ENCODE measurements at regions not wholly inside any gene's neighbourhood (a gene's known extent, or its start where the extent isn't known, plus 50 kb on each side); places are given as distances from the start of the nearest gene placed in this dataset.

DNA sequence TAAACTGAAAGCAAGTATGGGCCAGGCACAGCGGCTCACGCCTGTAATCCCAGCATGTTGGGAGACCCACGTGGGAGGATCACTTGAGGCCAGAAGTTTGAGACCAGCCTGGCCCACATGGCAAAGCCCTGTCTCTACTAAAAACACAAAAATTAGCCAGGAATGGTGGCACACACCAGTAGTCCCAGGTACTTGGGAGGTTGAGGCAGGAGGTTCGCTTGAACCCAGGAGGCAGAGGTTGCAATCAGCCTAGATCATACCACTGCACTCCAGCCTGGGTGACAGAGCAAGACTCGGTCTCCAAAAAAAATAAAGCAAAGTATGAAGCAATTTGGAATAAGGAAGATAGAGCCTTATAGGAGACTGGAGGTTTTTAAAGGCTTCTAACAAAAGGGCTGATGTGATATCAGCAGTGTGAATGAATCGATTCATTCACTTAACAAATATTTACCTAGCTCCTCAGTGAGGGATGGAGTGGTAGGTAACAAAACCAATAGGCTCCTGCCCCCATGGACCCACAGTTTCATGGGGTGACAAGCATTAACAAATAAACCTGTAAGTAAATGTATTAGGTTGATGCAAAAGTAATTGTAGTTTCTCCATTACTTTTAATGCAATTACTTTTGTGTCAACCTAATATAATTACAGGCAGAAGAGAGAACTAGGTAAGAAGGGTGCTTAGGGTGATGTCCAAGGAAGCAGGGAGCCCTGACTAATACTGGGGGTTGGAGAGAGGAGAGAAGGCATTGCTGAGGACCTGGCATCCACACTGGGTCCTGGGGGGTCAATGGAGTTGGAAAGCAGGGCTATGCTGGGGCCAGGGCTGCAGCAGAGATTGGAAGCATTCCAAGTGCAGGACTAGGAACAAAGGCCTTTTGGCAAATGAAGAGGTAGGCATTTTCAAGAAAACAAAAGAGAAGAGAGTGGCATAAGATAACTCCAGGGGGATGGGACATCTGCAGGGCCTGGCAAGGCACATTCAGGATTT, 195.4 kb upstream of the ARL4C start:
- Mint-ChIP-seq H3K27me3 (peaks cover 45% of the 10 kb centered on the region), H3K4me3 (no peak overlapping the region), H3K36me3 (ENCODE audit: low read depth) (no peaks in the 10 kb centered on the region), H3K27ac (no peak overlapping the region), H3K4me1 (no peaks in the 10 kb centered on the region)
- ATAC-seq (no peak), DNase-seq (no peak)
- H3K9me3 ChIP-seq (ENCODE audit: control insufficient read depth, low read length, poor library complexity, severe bottlenecking) = no peaks in the 10 kb centered on the region

- Mint-ChIP-seq H3K4me3 (no peak overlapping the region), H3K27me3 (peaks cover 53% of the 10 kb centered on the region)
Measured at GRCh38 chr2:234691214-234691575, 194.3 kb upstream of the ARL4C start.

DNA sequence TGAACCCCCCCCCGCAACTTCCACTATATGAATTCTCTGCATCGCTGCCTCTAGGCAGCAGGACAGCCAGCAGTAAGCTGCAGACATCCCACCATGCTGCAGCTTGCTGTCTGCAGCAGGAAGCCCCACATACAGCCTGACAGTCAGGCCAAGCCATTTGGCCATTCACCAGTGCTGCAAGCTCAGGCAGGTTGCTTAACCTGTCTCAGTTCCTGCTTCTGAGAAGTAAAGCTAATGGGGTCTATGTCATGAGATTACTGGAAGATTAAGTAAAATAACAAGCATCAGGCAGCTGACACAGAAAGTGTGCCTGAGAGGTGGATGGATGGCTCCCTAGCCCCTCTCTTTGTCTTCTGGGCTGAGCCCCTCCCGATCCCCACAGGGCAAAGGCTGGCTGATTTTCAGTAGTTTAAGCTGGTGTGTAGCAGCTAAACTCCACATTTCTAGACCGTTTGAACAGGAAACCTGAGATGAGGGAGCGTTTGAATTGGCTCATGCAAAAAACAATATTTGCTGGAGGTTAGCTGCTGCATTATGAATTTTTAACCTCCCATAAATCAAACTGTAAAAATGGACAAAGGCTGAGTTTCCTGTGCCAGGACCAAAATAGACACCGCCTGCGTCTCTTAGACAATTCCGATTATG, 193.8 kb upstream of the ARL4C start:
- no peak for DNase-seq
- H3K27ac Mint-ChIP-seq = no peak overlapping the region
- no peaks in the 10 kb centered on the region for H3K36me3 Mint-ChIP-seq (ENCODE audit: low read depth)
- no peaks in the 10 kb centered on the region for H3K9me3 ChIP-seq (ENCODE audit: control insufficient read depth, low read length, poor library complexity, severe bottlenecking)
- no peaks in the 10 kb centered on the region for H3K4me1 Mint-ChIP-seq
- ATAC-seq = no peak
- no peak overlapping the region for H3K4me3 Mint-ChIP-seq
- H3K27me3 Mint-ChIP-seq = peaks cover 55% of the 10 kb centered on the region

More at GRCh38 chr2:234691214-234691575, 194.3 kb upstream of the ARL4C start:
- no peaks in the 10 kb centered on the region for H3K36me3 Mint-ChIP-seq (ENCODE audit: low read depth)
- H3K4me1 Mint-ChIP-seq = no peaks in the 10 kb centered on the region
- H3K27ac Mint-ChIP-seq = no peak overlapping the region
- no peak for ATAC-seq
- no peak for DNase-seq
- no peaks in the 10 kb centered on the region for H3K9me3 ChIP-seq (ENCODE audit: control insufficient read depth, low read length, poor library complexity, severe bottlenecking)

GRCh38 chr2:234689911-234690379, 193.1 kb upstream of the ARL4C start:
- Mint-ChIP-seq H3K36me3 (ENCODE audit: low read depth) (no peaks in the 10 kb centered on the region), H3K4me1 (no peaks in the 10 kb centered on the region), H3K27ac (no peak overlapping the region), H3K27me3 (peaks cover 53% of the 10 kb centered on the region), H3K4me3 (no peak overlapping the region)
- no peak for ATAC-seq
- no peak for DNase-seq
- H3K9me3 ChIP-seq (ENCODE audit: control insufficient read depth, low read length, poor library complexity, severe bottlenecking) = no peaks in the 10 kb centered on the region

- H3K27ac Mint-ChIP-seq = no peak overlapping the region
Measured at GRCh38 chr2:234687718-234688475, 191.0 kb upstream of the ARL4C start.

GRCh38 chr2:234686088-234686890, 189.4 kb upstream of the ARL4C start:
- Mint-ChIP-seq H3K4me1 (no peaks in the 10 kb centered on the region), H3K27ac (no peak overlapping the region), H3K27me3 (peaks cover 32% of the 10 kb centered on the region)

More at GRCh38 chr2:234687718-234688475, 191.0 kb upstream of the ARL4C start:
- Mint-ChIP-seq H3K4me1 (no peaks in the 10 kb centered on the region), H3K27me3 (peaks cover 41% of the 10 kb centered on the region), H3K4me3 (no peak overlapping the region), H3K36me3 (ENCODE audit: low read depth) (no peaks in the 10 kb centered on the region)
- ATAC-seq (no peak), DNase-seq (no peak)
- H3K9me3 ChIP-seq (ENCODE audit: control insufficient read depth, low read length, poor library complexity, severe bottlenecking) = no peaks in the 10 kb centered on the region

DNA sequence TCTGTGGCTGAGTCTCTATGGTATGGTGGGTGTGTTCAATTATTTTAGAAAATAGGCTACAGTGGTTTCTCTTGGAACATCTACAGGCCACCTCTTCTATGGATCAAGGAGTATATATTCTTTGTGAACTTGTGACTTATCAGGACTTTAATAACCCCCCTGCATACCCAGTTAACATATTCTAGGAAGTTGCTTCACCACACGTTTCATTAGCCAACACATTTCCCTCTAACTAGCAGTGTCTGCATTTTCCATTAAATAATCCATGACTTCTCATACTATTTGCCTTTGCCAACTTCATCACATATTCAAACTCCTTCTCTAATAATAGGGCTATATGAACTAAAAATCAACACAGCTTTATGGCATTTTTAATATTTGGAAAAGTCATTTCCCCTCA, 187.6 kb upstream of the ARL4C start:
- Mint-ChIP-seq H3K27me3 (peaks cover 18% of the 10 kb centered on the region), H3K27ac (no peak overlapping the region), H3K4me1 (no peaks in the 10 kb centered on the region), H3K36me3 (ENCODE audit: low read depth) (no peaks in the 10 kb centered on the region), H3K4me3 (no peak overlapping the region)
- ATAC-seq (no peak), DNase-seq (no peak)
- no peaks in the 10 kb centered on the region for H3K9me3 ChIP-seq (ENCODE audit: control insufficient read depth, low read length, poor library complexity, severe bottlenecking)

More at GRCh38 chr2:234686088-234686890, 189.4 kb upstream of the ARL4C start:
- no peak overlapping the region for H3K4me3 Mint-ChIP-seq
- no peaks in the 10 kb centered on the region for H3K9me3 ChIP-seq (ENCODE audit: control insufficient read depth, low read length, poor library complexity, severe bottlenecking)
- no peak for DNase-seq
- H3K36me3 Mint-ChIP-seq (ENCODE audit: low read depth) = no peaks in the 10 kb centered on the region
- no peak for ATAC-seq

- Mint-ChIP-seq H3K27ac (no peak overlapping the region), H3K27me3 (peaks cover 14% of the 10 kb centered on the region), H3K4me3 (no peak overlapping the region), H3K36me3 (ENCODE audit: low read depth) (no peaks in the 10 kb centered on the region), H3K4me1 (no peaks in the 10 kb centered on the region)
- no peaks in the 10 kb centered on the region for H3K9me3 ChIP-seq (ENCODE audit: control insufficient read depth, low read length, poor library complexity, severe bottlenecking)
- ATAC-seq (no peak), DNase-seq (no peak)
Measured at GRCh38 chr2:234683950-234684349, 187.1 kb upstream of the ARL4C start.

GRCh38 chr2:234682492-234683228, 185.8 kb upstream of the ARL4C start:
- Mint-ChIP-seq H3K27ac (no peak overlapping the region), H3K27me3 (peaks cover 13% of the 10 kb centered on the region), H3K36me3 (ENCODE audit: low read depth) (no peaks in the 10 kb centered on the region), H3K4me1 (no peaks in the 10 kb centered on the region), H3K4me3 (no peak overlapping the region)
- DNase-seq (no peak), ATAC-seq (no peak)
- H3K9me3 ChIP-seq (ENCODE audit: control insufficient read depth, low read length, poor library complexity, severe bottlenecking) = no peaks in the 10 kb centered on the region

DNA sequence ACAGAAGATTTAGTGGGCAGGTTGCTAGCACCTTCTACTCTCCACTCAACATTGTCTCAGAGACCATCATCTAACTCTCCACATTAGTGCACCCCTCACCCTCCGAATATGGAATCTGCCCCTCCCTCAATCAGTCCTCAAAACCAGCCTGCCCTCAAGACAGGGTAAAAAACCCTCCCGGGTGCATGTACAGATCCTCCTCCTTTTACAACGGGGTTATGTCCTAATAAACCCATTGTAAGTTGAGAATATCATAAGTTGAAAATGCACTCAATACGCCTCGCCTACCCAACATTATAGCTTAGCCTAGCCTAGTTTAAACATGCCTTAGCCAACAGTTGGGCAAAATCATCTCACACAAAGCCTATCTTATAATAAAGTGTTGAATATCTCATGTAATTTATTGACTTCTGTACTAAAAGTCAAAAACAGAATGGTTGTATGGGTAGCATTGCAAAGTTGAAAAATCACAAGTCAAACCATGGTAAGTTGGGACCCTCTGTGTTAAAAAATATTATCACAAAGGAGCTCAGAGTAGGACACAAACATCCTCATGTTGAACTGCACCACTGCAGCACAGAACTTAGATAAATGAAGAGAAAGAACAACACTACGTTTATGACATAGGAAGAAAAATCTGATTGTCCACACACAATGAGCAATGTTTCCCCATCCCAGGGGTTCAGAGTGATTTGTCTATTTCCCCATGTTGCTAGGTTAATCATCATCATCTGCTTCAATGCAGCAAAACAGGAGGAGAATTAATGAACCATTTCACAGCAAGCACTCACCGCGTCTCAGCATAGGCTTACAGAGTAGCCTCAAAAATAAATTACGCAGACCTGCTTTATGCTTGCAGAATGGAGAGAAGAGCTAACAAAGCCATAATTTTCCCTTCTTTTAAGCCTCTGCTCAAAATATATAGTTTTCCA, 184.1 kb upstream of the ARL4C start:
- Mint-ChIP-seq H3K4me1 (no peaks in the 10 kb centered on the region), H3K27me3 (peaks cover 2% of the 10 kb centered on the region), H3K36me3 (ENCODE audit: low read depth) (no peaks in the 10 kb centered on the region), H3K4me3 (no peak overlapping the region), H3K27ac (no peak overlapping the region)
- H3K9me3 ChIP-seq (ENCODE audit: control insufficient read depth, low read length, poor library complexity, severe bottlenecking) = no peaks in the 10 kb centered on the region
- no peak for DNase-seq
- no peak for ATAC-seq
